ENCODE measurements at regions not wholly inside any gene's neighbourhood (a gene's known extent, or its start where the extent isn't known, plus 50 kb on each side); places are given as distances from the start of the nearest gene placed in this dataset.

GRCh38 chr17:51533821-51534220, 273.5 kb downstream of the UTP18 start:
- intact Hi-C loops (cut with micrococcal nuclease; ENCODE audit: unreplicated experiment) = no loop called here
- H4K20me1 ChIP-seq (ENCODE audit: insufficient read depth) = no peaks in the 10 kb centered on the region
- H3K27ac ChIP-seq = no peak overlapping the region
- H3K9me3 ChIP-seq (ENCODE audit: insufficient read depth, low read depth) = no peaks in the 10 kb centered on the region
- H3K79me2 ChIP-seq (ENCODE audit: low read depth) = no peaks in the 10 kb centered on the region
- POLR2A ChIA-PET (ENCODE audit: unreplicated experiment) = no interaction called here
- no peak for TF ChIP-seq CTCF (conservative IDR thresholded peaks at IDR 0.05)
- TF ChIP-seq EZH2 (IDR thresholded peaks at IDR 0.05; ENCODE audit: low read depth) = no peak
- H3K36me3 ChIP-seq (ENCODE audit: low read depth) = no peaks in the 10 kb centered on the region
- no peak overlapping the region for H2AFZ ChIP-seq
- H3K4me2 ChIP-seq = no peak overlapping the region
- no peaks in the 10 kb centered on the region for H3F3A ChIP-seq (ENCODE audit: insufficient read depth, low read depth)
- CTCF ChIA-PET = no interaction called here
- no peak overlapping the region for H3K4me3 ChIP-seq
- H3K9me2 ChIP-seq (ENCODE audit: insufficient read depth) = no peaks in the 10 kb centered on the region
- no peak for DNase-seq
- H3K27me3 ChIP-seq (ENCODE audit: insufficient read depth, low read depth) = peaks cover 13% of the 10 kb centered on the region; the same call in 1 of the 2 replicates
- no TSS peak for BruUV-seq (replicated peaks)
- H3K4me1 ChIP-seq (replicated peaks; ENCODE audit: insufficient read depth) = no peaks in the 10 kb centered on the region

GRCh38 chr17:51536627-51537026, 276.3 kb downstream of the UTP18 start:
- BruUV-seq (replicated peaks) = no TSS peak
- Histone ChIP-seq H3K27ac (no peak overlapping the region), H3F3A (ENCODE audit: insufficient read depth, low read depth) (no peaks in the 10 kb centered on the region), H3K4me1 (replicated peaks; ENCODE audit: insufficient read depth) (no peaks in the 10 kb centered on the region), H3K4me3 (no peak overlapping the region), H3K9me2 (ENCODE audit: insufficient read depth) (no peaks in the 10 kb centered on the region), H3K27me3 (ENCODE audit: insufficient read depth, low read depth) (peaks cover 13% of the 10 kb centered on the region; the same call in 1 of the 2 replicates), H3K9me3 (ENCODE audit: insufficient read depth, low read depth) (no peaks in the 10 kb centered on the region), H3K4me2 (no peak overlapping the region), H3K79me2 (ENCODE audit: low read depth) (no peaks in the 10 kb centered on the region), H2AFZ (no peak overlapping the region), H4K20me1 (ENCODE audit: insufficient read depth) (no peaks in the 10 kb centered on the region), H3K36me3 (ENCODE audit: low read depth) (no peaks in the 10 kb centered on the region)
- ChIA-PET CTCF (no interaction called here), POLR2A (ENCODE audit: unreplicated experiment) (no interaction called here)
- no peak for TF ChIP-seq EZH2 (IDR thresholded peaks at IDR 0.05; ENCODE audit: low read depth)
- no peak for TF ChIP-seq CTCF (conservative IDR thresholded peaks at IDR 0.05)
- intact Hi-C loops (cut with micrococcal nuclease; ENCODE audit: unreplicated experiment) = loop anchor here (1.0 kb wide), 1 partner anchor 237 kb away; no protein-coding TSS in a partner anchor
- no peak for DNase-seq

- Histone ChIP-seq H3K27ac (no peak overlapping the region), H3K9me2 (ENCODE audit: insufficient read depth) (no peaks in the 10 kb centered on the region), H4K20me1 (ENCODE audit: insufficient read depth) (no peaks in the 10 kb centered on the region), H3F3A (ENCODE audit: insufficient read depth, low read depth) (no peaks in the 10 kb centered on the region), H3K4me1 (replicated peaks; ENCODE audit: insufficient read depth) (no peaks in the 10 kb centered on the region), H3K79me2 (ENCODE audit: low read depth) (no peaks in the 10 kb centered on the region), H3K36me3 (ENCODE audit: low read depth) (no peaks in the 10 kb centered on the region), H2AFZ (no peak overlapping the region), H3K4me2 (no peak overlapping the region), H3K9me3 (ENCODE audit: insufficient read depth, low read depth) (no peaks in the 10 kb centered on the region), H3K27me3 (ENCODE audit: insufficient read depth, low read depth) (peaks cover 17% of the 10 kb centered on the region; the same call in 1 of the 2 replicates), H3K4me3 (no peak overlapping the region)
- TF ChIP-seq EZH2 (IDR thresholded peaks at IDR 0.05; ENCODE audit: low read depth) = no peak
- no peak for TF ChIP-seq CTCF (conservative IDR thresholded peaks at IDR 0.05)
- no TSS peak for BruUV-seq (replicated peaks)
- ChIA-PET POLR2A (ENCODE audit: unreplicated experiment) (no interaction called here), CTCF (no interaction called here)
- no peak for DNase-seq
- intact Hi-C loops (cut with micrococcal nuclease; ENCODE audit: unreplicated experiment) = no loop called here
Observed at GRCh38 chr17:51537996-51538550, 277.7 kb downstream of the UTP18 start.
